HG02759 (cell line): ENCODE measurements at regions not wholly inside any gene's neighbourhood (a gene's known extent, or its start where the extent isn't known, plus 50 kb on each side); places are given as distances from the start of the nearest gene placed in this dataset.

Experiments
- ATAC-seq: cut with Tn5 transposase; IDR thresholded peaks from one replicate; pipeline ENCODE4 v1.9.1; 2021; ENCODE audit warnings: mild to moderate bottlenecking, moderate library complexity; ENCODE audit not compliant: unreplicated experiment

DNA sequence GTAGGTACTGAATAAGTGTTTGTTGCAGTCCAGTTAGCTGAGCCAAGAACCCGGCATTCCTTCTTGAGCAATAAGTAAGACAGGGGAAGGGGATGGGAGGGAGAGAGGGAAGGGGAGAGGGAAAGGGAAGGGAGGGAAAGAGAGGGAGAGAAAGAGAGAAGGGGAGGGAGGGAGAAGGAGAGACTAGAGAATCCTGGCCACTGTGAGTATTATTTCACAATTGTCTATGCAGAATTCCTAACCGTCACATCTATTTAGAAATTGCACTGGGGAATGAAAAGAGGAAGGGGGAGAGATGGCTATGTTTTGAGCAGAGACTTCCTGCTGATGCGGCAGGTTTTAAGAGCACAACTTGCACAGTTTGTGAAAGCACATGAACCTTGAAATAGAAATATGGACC lies 251.4 kb upstream of the ZMIZ1 start:
- ATAC-seq = no peak

GRCh38 chr10:78817804-78818203 lies 251.0 kb upstream of the ZMIZ1 start:
- ATAC-seq = no peak

DNA sequence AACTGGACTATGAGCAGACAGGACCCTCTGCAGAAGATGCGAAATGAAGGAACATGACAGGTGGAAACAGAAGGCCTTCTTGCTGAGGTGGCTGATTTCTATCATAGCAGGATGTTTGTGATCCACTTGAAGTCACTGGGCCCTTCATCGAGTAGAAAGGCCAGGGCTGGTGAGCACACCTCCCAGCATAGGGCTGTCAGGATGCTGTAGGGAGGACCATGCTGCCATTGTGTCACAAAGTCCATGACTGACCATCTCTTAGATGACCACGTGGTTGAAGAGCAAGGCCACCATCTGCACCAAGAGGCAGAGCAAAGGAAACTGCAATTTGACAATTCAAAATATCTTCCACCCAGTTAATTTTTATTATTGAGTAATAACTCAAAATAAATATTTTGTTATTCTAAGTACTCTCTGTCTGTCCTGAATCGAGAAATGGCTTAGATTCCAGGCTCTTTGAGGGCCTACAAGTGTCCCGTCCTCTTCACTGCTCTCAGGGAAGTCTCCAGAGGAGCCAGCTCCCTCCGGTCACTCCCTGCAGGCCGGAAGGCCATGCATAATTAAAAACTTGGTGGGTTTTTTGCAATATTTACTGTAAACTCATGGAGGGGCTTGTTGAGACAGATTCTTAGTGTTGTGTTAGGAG lies 249.3 kb upstream of the ZMIZ1 start:
- ATAC-seq = no peak

DNA sequence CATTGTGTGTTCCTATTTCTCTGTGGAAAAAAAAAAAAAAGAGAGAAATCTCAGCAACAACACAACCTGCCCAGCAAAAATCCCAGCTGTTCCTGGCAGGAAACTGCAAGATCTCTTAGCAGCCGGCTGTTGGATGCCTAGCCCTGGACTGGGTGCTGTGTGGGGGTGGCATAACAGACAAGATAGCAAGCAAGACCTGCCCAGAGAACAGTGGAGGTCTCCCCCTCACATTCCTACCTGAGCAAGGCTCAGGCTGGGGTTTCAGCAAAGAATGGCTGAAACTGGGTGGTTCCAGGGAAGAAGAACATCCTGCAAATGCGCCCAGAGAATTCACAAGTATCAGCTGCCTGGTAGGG lies 248.8 kb upstream of the ZMIZ1 start:
- no peak for ATAC-seq

- no peak for ATAC-seq
Measured at GRCh38 chr10:78821052-78821451, 247.7 kb upstream of the ZMIZ1 start.

DNA sequence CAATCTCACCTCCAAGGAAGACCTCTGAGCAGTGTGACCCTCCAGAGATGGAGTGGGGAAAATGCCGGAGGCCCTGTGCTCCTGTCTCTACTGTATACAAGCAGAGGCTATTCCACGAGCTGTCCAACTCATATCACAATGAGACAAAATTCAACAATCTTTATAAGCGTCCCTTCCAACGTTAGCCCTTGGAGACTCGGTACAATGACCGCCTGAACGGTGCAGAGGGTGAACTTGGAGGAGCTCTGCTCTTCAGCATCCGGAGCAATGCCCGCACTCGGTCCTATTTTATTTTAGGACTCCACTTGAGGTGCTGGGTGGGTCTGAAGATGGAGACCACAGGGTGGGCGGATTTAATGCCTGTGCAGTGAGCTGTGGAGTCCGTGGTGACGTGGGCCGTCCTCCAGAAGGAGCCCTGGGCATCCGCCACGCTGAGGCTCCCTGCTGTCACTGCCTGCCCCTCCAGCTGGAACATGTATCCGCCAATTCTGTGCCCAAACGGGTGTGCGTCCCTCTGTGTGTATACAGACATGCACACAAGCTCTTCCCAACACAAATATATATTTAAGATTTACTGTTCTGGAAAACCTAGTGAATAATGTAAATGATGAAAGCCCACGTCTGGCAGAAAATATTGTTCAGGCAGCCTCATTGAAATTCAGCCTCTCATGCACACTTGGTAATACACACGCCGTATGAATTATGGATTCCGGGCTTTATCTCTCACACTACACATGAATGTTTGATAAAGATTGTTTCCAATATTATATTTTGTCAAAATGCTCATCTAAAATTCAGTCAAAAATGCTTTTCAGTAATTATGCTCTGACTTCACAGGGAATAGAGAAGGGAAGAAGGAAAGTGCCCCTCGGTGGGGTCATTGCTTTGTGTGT lies 239.9 kb upstream of the ZMIZ1 start:
- ATAC-seq = no peak

GRCh38 chr10:78829565-78829964 lies 239.2 kb upstream of the ZMIZ1 start:
- no peak for ATAC-seq

DNA sequence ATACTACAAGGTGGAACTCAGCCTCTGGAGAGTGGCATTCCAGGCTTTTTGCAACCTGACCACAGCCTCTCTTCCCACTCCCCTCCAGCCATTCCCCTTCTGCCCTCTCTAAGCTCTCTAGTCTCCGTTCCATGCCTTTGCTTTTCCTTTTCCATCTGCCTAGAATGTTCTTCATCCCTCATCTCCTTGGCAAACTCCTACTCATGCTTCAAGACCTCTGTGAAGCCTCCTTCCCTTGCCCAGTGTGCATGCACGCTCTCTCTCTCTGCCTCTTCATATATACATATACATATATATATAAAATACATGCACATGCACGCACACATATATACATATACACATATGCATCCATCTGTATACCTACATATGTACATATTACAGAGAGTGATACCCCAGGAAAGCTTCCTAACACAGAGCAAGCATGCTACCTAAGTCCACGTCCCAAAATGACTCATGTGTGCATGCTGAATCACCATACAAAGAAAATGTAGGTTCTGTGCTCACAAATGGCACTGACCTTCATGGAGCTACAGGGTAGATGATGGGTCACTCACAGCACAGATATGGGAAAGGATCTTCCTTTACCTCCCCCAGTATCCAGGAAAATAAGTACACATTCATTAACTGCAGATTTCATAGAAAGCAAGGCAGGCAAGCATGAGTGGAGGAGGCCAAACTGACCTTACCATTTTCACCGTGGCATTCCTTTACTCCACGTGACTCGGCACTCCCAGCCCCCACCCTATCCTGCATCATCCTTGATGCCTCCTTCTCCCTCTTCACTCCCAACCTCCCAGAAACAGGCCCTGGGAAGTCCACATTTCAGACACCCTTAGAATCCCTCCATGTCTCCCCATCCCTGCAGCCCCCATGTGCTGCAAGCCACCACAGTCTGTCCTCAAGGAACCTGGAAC lies 238.4 kb upstream of the ZMIZ1 start:
- no peak for ATAC-seq

- no peak for ATAC-seq
Measured at GRCh38 chr10:78830976-78831375, 237.8 kb upstream of the ZMIZ1 start.

DNA sequence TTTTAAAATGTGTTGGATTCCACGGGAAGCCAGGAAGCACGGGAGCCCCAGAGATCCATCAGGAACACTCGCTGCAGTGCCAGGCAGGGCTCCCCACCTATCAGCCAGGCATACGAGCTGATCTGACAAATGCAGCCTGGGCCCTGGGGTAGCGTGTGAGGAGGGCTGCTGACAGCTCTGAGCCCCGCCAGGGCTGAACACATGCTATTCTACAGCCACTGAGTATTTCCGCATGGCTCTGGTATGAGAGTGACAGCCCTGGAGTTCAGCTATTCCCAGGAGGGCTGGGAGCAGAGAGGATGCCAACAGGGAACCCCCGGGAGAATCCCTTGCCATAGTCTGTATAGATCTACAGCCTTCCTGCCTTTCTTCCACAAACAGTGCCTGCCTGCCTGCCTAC lies 237.3 kb upstream of the ZMIZ1 start:
- ATAC-seq = no peak

DNA sequence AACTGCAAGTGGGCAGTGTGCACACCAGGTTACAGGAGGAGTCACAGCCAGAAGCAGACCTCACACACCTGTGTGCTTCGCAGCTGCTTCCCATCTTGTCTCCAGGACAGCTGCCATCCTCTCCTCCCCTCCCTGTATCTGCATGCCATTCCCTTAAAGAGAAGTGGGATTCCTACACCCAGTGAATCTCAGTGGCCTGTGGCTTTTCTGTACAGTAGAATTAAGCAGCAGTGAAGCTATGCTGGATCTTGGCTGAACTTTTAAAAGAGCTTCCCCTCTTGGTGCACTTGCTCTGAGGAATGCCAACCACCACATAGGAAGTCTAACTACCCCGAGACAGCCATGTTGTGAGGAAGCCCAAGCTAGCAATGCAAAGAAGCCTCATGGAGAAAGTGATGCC lies 236.5 kb upstream of the ZMIZ1 start:
- ATAC-seq = no peak

GRCh38 chr10:78838141-78838657 lies 230.6 kb upstream of the ZMIZ1 start:
- no peak for ATAC-seq

GRCh38 chr10:78843495-78843894 lies 225.3 kb upstream of the ZMIZ1 start:
- ATAC-seq = no peak

GRCh38 chr10:78844960-78845607 lies 223.7 kb upstream of the ZMIZ1 start:
- no peak for ATAC-seq

DNA sequence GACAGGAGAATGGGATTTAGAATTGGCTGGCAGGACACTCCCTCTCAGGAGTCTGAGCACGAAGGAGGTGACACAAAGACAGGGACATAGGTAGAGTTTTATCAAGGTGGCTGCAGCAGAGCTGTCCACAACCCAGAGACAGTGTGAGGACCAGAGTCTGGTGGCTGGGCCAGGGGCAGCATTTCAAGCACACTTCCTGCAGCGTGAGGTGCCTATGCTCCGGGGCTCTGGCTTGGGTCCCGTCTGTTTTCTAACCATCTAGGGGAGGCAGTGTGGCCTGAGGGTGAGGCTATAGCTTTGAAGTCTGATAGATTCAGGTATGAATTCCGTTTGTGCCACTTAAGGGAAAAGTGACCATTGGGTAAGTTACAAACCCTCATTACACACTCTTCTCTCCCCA lies 222.7 kb upstream of the ZMIZ1 start:
- no peak for ATAC-seq

DNA sequence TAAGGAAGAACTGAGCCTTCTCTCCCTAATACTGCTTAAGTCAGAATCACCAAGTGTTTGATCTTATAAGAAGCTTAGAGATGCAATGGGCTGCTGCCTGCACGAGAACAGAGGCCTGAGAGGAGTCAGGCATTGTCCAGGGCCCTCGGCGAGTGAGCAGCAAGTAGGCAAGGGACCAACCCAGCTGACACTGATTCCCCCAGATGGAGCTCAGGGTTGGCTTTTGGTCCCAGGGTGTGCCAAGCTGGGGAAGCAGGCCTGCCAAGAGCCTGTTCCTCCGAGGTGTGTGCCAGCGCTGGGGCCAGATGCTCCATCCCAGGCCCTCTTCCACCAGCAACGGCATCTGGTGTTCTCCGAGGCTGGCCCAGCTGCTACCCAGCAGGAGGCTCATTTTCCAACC lies 222.0 kb upstream of the ZMIZ1 start:
- ATAC-seq = no peak

DNA sequence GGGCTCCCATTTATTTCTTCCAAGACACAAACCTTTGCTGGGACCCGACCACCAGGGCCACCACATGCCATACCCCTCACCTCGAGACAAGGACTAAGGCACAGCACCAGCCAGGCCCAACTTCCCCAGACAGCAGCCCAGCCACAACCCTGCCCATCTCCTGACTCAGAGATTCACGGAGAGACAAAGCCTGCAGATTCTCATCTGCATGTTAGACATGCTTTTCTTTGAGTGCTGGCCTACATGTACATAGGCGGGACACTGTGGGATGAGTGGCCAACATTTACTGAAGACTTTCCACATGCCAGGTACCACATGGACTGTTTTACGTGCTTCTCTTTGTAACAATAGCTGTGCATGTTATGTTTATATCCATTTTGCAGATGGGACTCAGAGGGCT lies 221.3 kb upstream of the ZMIZ1 start:
- no peak for ATAC-seq

DNA sequence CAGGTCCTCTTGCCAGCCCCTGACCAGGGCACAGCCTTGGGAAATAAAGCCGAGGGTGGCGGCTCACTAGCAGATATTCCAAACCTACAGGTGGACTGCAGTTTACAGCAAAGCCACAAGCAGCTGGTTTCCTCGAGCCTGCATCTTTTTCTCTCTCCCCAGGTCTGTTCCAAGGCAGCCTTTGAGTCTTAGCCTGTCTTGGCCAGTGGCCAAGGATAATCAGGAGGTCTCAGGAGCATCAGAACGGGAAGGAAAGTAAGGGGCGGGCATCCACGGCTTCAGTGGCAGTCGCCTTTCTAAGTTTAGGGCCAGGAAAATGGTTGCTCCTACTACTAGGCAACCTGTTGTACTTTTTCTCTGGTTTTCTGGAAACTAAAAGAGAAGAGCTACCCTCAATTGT lies 219.7 kb upstream of the ZMIZ1 start:
- ATAC-seq = no peak

GRCh38 chr10:78849731-78850130 lies 219.0 kb upstream of the ZMIZ1 start:
- ATAC-seq = no peak

DNA sequence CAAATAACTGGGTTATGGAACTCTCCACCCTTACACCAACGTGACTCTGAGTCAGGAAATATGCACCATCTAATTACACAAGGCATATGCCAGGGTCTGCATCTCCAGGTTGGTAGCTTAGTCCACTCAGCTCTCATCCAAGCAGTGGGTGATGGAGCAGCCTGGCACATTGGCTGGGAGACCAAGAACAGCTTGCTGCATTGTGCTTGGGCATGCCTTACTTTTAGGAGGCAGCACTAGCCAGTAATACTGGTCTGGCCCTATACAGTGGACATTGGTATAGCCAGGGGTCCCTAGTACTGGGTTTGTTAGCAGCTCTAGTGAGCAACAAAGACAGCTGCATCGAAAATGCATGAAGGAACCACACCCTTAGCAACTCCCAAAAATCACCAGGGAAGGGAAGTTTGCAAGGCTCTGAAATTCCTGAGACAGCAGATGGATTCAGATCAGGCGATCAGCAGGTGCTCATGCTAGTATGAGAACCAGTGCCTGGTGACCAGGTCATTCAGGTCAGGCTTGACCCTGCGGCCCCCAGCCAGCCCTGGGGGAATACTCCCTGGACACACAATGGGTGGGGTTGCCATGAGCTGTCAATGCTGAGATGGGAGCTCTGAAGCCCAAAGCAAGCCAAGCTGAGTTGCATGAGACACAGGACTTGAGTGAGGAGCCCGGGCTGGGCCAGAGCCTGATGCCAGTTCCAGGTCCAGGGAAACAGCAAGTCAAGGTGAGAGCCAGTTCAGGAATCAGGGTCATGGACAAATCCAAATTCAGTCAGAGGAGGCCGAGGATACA lies 217.9 kb upstream of the ZMIZ1 start:
- ATAC-seq = no peak
